ENCODE measurements at regions not wholly inside any gene's neighbourhood (a gene's known extent, or its start where the extent isn't known, plus 50 kb on each side); places are given as distances from the start of the nearest gene placed in this dataset.

GRCh38 chr11:42047637-42048555 is 588.4 kb upstream of the LRRC4C start:
- DNase-seq (ENCODE audit: low read depth), result no peak

- DNase-seq (ENCODE audit: low read depth), result no peak
Observed at GRCh38 chr11:42049186-42049585, 589.7 kb upstream of the LRRC4C start.

GRCh38 chr11:42049650-42050049 is 590.2 kb upstream of the LRRC4C start:
- DNase-seq (ENCODE audit: low read depth), result no peak

- no peak for DNase-seq (ENCODE audit: low read depth)
Observed at GRCh38 chr11:42054351-42054900, 595.0 kb upstream of the LRRC4C start.

GRCh38 chr11:42055606-42056005 is 596.2 kb upstream of the LRRC4C start:
- no peak for DNase-seq (ENCODE audit: low read depth)

GRCh38 chr11:42058794-42059193 is 599.3 kb upstream of the LRRC4C start:
- no peak for DNase-seq (ENCODE audit: low read depth)

GRCh38 chr11:42065199-42065598 is 605.7 kb upstream of the LRRC4C start:
- no peak for DNase-seq (ENCODE audit: low read depth)

- DNase-seq (ENCODE audit: low read depth), result peak; percentile 59
Observed at GRCh38 chr11:42066113-42066512, 606.7 kb upstream of the LRRC4C start.

GRCh38 chr11:42074306-42074705 is 614.9 kb upstream of the LRRC4C start:
- no peak for DNase-seq (ENCODE audit: low read depth)

GRCh38 chr11:42075180-42075579 is 615.7 kb upstream of the LRRC4C start:
- no peak for DNase-seq (ENCODE audit: low read depth)

- no peak for DNase-seq (ENCODE audit: low read depth)
Observed at GRCh38 chr11:42077794-42078193, 618.3 kb upstream of the LRRC4C start.

GRCh38 chr11:42085736-42086135 is 626.3 kb upstream of the LRRC4C start:
- no peak for DNase-seq (ENCODE audit: low read depth)

GRCh38 chr11:42093541-42093940 is 634.1 kb upstream of the LRRC4C start:
- DNase-seq (ENCODE audit: low read depth), result no peak

- no peak for DNase-seq (ENCODE audit: low read depth)
Observed at GRCh38 chr11:42098075-42098474, 638.6 kb upstream of the LRRC4C start.

GRCh38 chr11:42112866-42113265 is 653.4 kb upstream of the LRRC4C start:
- no peak for DNase-seq (ENCODE audit: low read depth)

- no peak for DNase-seq (ENCODE audit: low read depth)
Observed at GRCh38 chr11:42114927-42115326, 655.5 kb upstream of the LRRC4C start.

GRCh38 chr11:42138454-42138853 is 679.0 kb upstream of the LRRC4C start:
- no peak for DNase-seq (ENCODE audit: low read depth)

GRCh38 chr11:42145311-42145710 is 685.9 kb upstream of the LRRC4C start:
- DNase-seq (ENCODE audit: low read depth), result no peak

GRCh38 chr11:42161886-42162285 is 702.4 kb upstream of the LRRC4C start:
- no peak for DNase-seq (ENCODE audit: low read depth)

GRCh38 chr11:42169191-42169590 is 709.7 kb upstream of the LRRC4C start:
- DNase-seq (ENCODE audit: low read depth), result no peak

- peak; percentile 4 for DNase-seq (ENCODE audit: low read depth)
Observed at GRCh38 chr11:42170601-42171000, 711.1 kb upstream of the LRRC4C start.

GRCh38 chr11:42171046-42171445 is 711.6 kb upstream of the LRRC4C start:
- DNase-seq (ENCODE audit: low read depth), result no peak

GRCh38 chr11:42172441-42172840 is 713.0 kb upstream of the LRRC4C start:
- DNase-seq (ENCODE audit: low read depth), result no peak

Measured in RPMI7951 (cell line).